A549 (cell line): ENCODE measurements at regions not wholly inside any gene's neighbourhood (a gene's known extent, or its start where the extent isn't known, plus 50 kb on each side); places are given as distances from the start of the nearest gene placed in this dataset.

Source experiments
- BHLHE40 ChIP-seq: IDR thresholded peaks from 2 replicates; pipeline ENCODE4 v1.6.1; 2012; ENCODE audit warnings: low read depth, low read length, inconsistent platforms
- MAZ ChIP-seq: fragments of 150-350 bp; IDR thresholded peaks from 2 replicates; pipeline ENCODE4 v1.6.1; 2014; ENCODE audit warnings: antibody characterized with exemption, low read depth, low read length, borderline replicate concordance
- POLR2A ChIP-seq: IDR thresholded peaks from 2 replicates; pipeline ENCODE4 v1.6.1; 2012; ENCODE audit warnings: mild to moderate bottlenecking, low read length
- REST ChIP-seq: fragments of 200-600 bp; sonication (generic); IDR thresholded peaks from 2 replicates; pipeline ENCODE4 v1.6.1; 2016; ENCODE audit warnings: antibody characterized with exemption, mild to moderate bottlenecking, moderate library complexity
- TF ChIP-seq, protein P1 (sequence below): fragments of >200 bp; sonication (Bioruptor Twin); formaldehyde crosslinking; IDR thresholded peaks from 3 replicates; pipeline ENCODE4 v1.5.1; 2016

DNA sequence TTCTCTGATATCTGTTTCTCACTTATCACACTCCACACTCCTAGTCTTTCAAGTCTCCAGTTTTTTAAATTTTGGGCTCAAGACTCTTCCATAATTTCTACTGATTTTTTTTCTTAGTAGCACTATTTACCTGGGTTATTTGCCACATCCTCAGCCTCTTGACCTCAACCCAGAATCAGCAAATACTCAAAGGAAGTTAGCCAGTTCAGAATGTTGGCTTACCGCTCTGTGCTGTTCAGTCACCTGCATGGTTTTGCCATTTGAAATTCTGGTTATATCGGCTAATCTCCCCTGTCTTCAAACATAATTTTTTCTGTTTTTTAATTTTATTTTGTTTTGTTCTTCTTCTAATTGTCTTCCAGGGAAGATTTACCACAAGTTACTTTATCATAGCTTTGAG lies 412.6 kb downstream of the PTH2R start:
- TF ChIP-seq REST = no peak
- TF ChIP-seq MAZ = no peak
- no peak for TF ChIP-seq POLR2A
- TF ChIP-seq, protein P1, sequence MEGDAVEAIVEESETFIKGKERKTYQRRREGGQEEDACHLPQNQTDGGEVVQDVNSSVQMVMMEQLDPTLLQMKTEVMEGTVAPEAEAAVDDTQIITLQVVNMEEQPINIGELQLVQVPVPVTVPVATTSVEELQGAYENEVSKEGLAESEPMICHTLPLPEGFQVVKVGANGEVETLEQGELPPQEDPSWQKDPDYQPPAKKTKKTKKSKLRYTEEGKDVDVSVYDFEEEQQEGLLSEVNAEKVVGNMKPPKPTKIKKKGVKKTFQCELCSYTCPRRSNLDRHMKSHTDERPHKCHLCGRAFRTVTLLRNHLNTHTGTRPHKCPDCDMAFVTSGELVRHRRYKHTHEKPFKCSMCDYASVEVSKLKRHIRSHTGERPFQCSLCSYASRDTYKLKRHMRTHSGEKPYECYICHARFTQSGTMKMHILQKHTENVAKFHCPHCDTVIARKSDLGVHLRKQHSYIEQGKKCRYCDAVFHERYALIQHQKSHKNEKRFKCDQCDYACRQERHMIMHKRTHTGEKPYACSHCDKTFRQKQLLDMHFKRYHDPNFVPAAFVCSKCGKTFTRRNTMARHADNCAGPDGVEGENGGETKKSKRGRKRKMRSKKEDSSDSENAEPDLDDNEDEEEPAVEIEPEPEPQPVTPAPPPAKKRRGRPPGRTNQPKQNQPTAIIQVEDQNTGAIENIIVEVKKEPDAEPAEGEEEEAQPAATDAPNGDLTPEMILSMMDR = no peak
- TF ChIP-seq BHLHE40 = no peak
